Natural killer cell (primary cell): ENCODE measurements at regions not wholly inside any gene's neighbourhood (a gene's known extent, or its start where the extent isn't known, plus 50 kb on each side); places are given as distances from the start of the nearest gene placed in this dataset.

Source experiments
- ATAC-seq, 3 donors: fragments of 150-1000 bp in 2 of 3; fragments of 200-7000 bp in 1 of 3; cut with Tn5 transposase; 1 replicate in 1 of 3; 2 replicates in 2 of 3; pipeline ENCODE4 v1.10.0; 2021; ENCODE audit warnings: mild to moderate bottlenecking in 2 of 3, moderate library complexity in 2 of 3
- DNase-seq, 2 donors: peaks; one replicate each; pipeline versions ENCODE4 v3.0.0 to v3.0.0-alpha.2; 2013 to 2021; ENCODE audit warnings: mixed read lengths in 1 of 2
- H3K27ac ChIP-seq: one replicate; pipeline ENCODE4 v1.5.1; 2013; ENCODE audit warnings: mild to moderate bottlenecking, low read length
- H3K27me3 ChIP-seq: one replicate; pipeline ENCODE4 v1.6.1; 2013; ENCODE audit warnings: low read length; ENCODE audit not compliant: control insufficient read depth, insufficient read depth
- H3K36me3 ChIP-seq: one replicate; pipeline ENCODE4 v1.6.1; 2013; ENCODE audit warnings: low read length; ENCODE audit not compliant: control insufficient read depth, insufficient read depth
- H3K4me1 ChIP-seq: one replicate; pipeline ENCODE4 v1.6.1; 2013; ENCODE audit warnings: low read length; ENCODE audit not compliant: control insufficient read depth, insufficient read depth
- H3K4me3 ChIP-seq: one replicate; pipeline ENCODE4 v1.5.1; 2013; ENCODE audit warnings: low read length
- H3K9me3 ChIP-seq: one replicate; pipeline ENCODE4 v1.6.1; 2013; ENCODE audit warnings: low read length; ENCODE audit not compliant: control insufficient read depth, insufficient read depth
- H3K27ac Mint-ChIP-seq, 2 donors: one replicate each; pipeline ENCODE4 v1.8.0; 2022; ENCODE audit warnings: mild to moderate bottlenecking in 2 of 2, mixed read lengths in 2 of 2, moderate library complexity in 1 of 2
- H3K27me3 Mint-ChIP-seq, 2 donors: one replicate each; pipeline ENCODE4 v1.8.0; 2022; ENCODE audit warnings: low read depth in 2 of 2, mixed read lengths in 2 of 2
- H3K36me3 Mint-ChIP-seq: one replicate; pipeline ENCODE4 v1.8.0; 2022; ENCODE audit warnings: mixed read lengths
- H3K4me1 Mint-ChIP-seq, 2 donors: one replicate each; pipeline ENCODE4 v1.8.0; 2022; ENCODE audit warnings: mixed read lengths in 2 of 2
- H3K4me3 Mint-ChIP-seq: one replicate; pipeline ENCODE4 v1.8.0; 2022; ENCODE audit warnings: mild to moderate bottlenecking, moderate library complexity, mixed read lengths
- H3K9me3 Mint-ChIP-seq, 2 donors: one replicate each; pipeline ENCODE4 v1.8.0; 2022; ENCODE audit warnings: mixed read lengths in 2 of 2
- WGBS: methylation state at CpG from one replicate; pipeline ENCODE4 v1.1.7; 2013; ENCODE audit warnings: missing lambda C conversion rate; ENCODE audit not compliant: insufficient coverage; 5-methylcytosine and 5-hydroxymethylcytosine counted together
- intact Hi-C: fragments of 100-400 bp; cut with micrococcal nuclease; formaldehyde crosslinking; loops from one replicate; pipeline ENCODE4 v1.14.2; 2022
- TF ChIP-seq, protein P1 (sequence below): fragments of 200-600 bp; IDR thresholded peaks from one replicate; pipeline ENCODE4 v1.8.0; 2022; ENCODE audit warnings: antibody characterized with exemption

DNA sequence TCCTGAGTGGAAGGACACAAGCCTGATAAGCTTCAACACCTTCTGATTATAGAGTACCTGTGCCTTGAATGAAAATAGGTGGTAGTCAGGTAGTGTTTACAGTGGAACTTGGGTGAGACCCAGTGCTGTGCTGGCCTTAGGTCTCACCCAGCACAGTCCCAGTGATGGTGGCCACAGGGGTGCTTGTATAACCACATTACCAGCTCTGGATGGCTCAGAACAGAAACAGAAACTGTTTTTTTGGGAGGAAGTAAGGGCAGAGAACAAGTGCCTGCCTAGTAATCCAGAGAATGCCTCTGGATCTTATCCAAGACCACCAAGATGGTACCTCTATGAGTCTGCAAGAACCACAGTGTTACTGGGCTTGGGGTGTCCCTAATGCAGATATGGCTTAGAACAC, 171.5 kb upstream of the DIPK2B start:
- no peak overlapping the region for H3K4me3 Mint-ChIP-seq
- H3K4me1 Mint-ChIP-seq = no peaks in the 10 kb centered on the region
- Histone ChIP-seq H3K27me3 (no peaks in the 10 kb centered on the region), H3K27ac (no peak overlapping the region), H3K9me3 (peaks cover 3% of the 10 kb centered on the region), H3K4me3 (no peak overlapping the region), H3K36me3 (no peaks in the 10 kb centered on the region), H3K4me1 (no peaks in the 10 kb centered on the region)
- H3K9me3 Mint-ChIP-seq = peaks cover 2 to 6% of the 10 kb centered on the region in 2 donors
- no peak for ATAC-seq
- TF ChIP-seq, protein P1, sequence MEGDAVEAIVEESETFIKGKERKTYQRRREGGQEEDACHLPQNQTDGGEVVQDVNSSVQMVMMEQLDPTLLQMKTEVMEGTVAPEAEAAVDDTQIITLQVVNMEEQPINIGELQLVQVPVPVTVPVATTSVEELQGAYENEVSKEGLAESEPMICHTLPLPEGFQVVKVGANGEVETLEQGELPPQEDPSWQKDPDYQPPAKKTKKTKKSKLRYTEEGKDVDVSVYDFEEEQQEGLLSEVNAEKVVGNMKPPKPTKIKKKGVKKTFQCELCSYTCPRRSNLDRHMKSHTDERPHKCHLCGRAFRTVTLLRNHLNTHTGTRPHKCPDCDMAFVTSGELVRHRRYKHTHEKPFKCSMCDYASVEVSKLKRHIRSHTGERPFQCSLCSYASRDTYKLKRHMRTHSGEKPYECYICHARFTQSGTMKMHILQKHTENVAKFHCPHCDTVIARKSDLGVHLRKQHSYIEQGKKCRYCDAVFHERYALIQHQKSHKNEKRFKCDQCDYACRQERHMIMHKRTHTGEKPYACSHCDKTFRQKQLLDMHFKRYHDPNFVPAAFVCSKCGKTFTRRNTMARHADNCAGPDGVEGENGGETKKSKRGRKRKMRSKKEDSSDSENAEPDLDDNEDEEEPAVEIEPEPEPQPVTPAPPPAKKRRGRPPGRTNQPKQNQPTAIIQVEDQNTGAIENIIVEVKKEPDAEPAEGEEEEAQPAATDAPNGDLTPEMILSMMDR = no peak
- peaks cover 5% of the 10 kb centered on the region for H3K36me3 Mint-ChIP-seq
- DNase-seq = no peak
- H3K27me3 Mint-ChIP-seq = peaks cover 0 to 21% of the 10 kb centered on the region in 2 donors
- intact Hi-C loops = no loop called here
- H3K27ac Mint-ChIP-seq = no peak overlapping the region

DNA sequence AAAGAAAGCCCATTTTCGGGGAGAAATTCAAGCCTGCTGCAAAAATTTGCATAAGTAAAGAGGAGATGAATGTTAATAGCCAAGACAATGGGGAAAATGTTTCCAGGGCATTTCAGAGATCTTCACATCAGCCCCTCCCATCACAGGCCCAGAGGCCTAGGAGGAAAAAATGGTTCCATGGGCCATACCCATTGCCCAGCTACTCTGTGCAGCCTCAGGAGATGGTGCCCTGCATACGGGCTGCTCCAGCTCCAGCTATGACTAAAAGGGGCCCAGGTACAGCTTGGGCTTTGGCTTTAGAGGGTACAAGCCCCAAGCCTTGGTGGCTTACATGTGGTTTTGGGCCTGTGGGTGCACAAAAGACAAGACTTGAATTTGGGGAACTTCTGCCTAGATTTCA, 168.0 kb upstream of the DIPK2B start:
- no peak overlapping the region for H3K4me3 ChIP-seq
- intact Hi-C loops = no loop called here
- ATAC-seq (no peak), DNase-seq (no peak)
- no peaks in the 10 kb centered on the region for H3K4me1 ChIP-seq
- H3K4me1 Mint-ChIP-seq = no peaks in the 10 kb centered on the region
- H3K27ac Mint-ChIP-seq = no peak overlapping the region
- peaks cover 3% of the 10 kb centered on the region for H3K9me3 ChIP-seq
- H3K36me3 Mint-ChIP-seq = peaks cover 5% of the 10 kb centered on the region
- no peaks in the 10 kb centered on the region for H3K27me3 ChIP-seq
- no peaks in the 10 kb centered on the region for H3K36me3 ChIP-seq
- peaks cover 0 to 4% of the 10 kb centered on the region in 2 donors for H3K9me3 Mint-ChIP-seq
- H3K4me3 Mint-ChIP-seq = no peak overlapping the region
- TF ChIP-seq, protein P1 = no peak
- H3K27me3 Mint-ChIP-seq = peaks cover 0 to 5% of the 10 kb centered on the region in 2 donors
- WGBS = 95% methylated on average over 2 of the region's 2 CpGs
- H3K27ac ChIP-seq = no peak overlapping the region

DNA sequence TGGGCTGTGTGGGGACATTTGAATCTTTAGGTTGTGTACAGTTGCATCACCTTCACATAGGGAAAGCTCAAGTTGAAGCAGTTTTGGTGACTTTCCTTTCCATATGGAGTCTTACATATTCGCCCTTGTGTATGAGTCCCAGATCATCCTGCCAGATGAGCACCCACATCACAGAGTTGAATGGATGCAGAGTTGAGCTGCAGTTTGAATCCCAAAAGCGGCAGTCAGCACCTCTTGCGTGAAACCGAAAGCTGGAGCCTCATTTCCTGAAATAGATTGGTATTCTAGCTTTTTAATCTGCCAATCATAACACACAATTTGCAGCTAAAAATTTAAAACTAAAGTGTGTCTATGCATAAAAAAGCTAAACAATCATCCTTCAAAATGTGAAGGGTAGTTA, 162.9 kb upstream of the DIPK2B start:
- no peak overlapping the region for H3K27ac Mint-ChIP-seq

DNA sequence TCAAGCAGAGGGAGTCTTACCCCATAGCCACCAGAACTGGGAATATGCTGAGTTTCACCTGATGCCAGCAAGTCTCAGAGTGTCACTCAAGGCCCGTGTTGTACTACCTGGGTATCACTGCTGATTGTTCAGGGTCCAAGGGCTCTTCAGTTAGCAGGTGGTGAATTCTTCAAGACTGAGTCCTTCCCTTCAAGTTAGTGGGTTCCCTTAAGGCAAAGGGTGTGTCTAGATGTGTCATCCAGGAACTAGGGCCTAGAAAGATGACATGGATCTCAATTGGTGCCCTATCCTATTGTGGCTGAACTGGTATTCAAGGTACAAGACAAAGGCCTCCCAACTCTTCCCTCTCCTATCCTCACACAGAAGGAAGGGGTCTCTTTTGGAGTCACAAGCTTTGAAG, 159.9 kb upstream of the DIPK2B start:
- DNase-seq (no peak), ATAC-seq (no peak)
- no peaks in the 10 kb centered on the region for H3K9me3 ChIP-seq
- TF ChIP-seq, protein P1 = no peak
- H3K27me3 ChIP-seq = no peaks in the 10 kb centered on the region
- Mint-ChIP-seq H3K4me3 (no peak overlapping the region), H3K27me3 (peaks cover 0 to 2% of the 10 kb centered on the region in 2 donors), H3K9me3 (no peaks in the 10 kb centered on the region), H3K4me1 (no peaks in the 10 kb centered on the region), H3K27ac (no peak overlapping the region), H3K36me3 (no peaks in the 10 kb centered on the region)
- H3K36me3 ChIP-seq = no peaks in the 10 kb centered on the region
- H3K27ac ChIP-seq = no peak overlapping the region
- 82% methylated on average over 1 of the region's 1 CpG for WGBS
- H3K4me1 ChIP-seq = no peaks in the 10 kb centered on the region
- intact Hi-C loops = no loop called here
- H3K4me3 ChIP-seq = no peak overlapping the region

More for the DNA sequence above, 162.9 kb upstream of the DIPK2B start:
- no peak for DNase-seq
- 83% methylated on average over 1 of the region's 4 CpGs for WGBS
- intact Hi-C loops = no loop called here
- Mint-ChIP-seq H3K27me3 (no peaks in the 10 kb centered on the region), H3K4me1 (no peaks in the 10 kb centered on the region), H3K4me3 (no peak overlapping the region), H3K36me3 (peaks cover 5% of the 10 kb centered on the region), H3K9me3 (peaks cover 0 to 3% of the 10 kb centered on the region in 2 donors)
- H3K9me3 ChIP-seq = peaks cover under 1% of the 10 kb centered on the region
- ATAC-seq = no peak
- no peak overlapping the region for H3K4me3 ChIP-seq
- no peaks in the 10 kb centered on the region for H3K27me3 ChIP-seq
- H3K4me1 ChIP-seq = no peaks in the 10 kb centered on the region
- H3K36me3 ChIP-seq = no peaks in the 10 kb centered on the region
- H3K27ac ChIP-seq = no peak overlapping the region
- TF ChIP-seq, protein P1 = no peak
